ENCODE measurements at regions not wholly inside any gene's neighbourhood (a gene's known extent, or its start where the extent isn't known, plus 50 kb on each side); places are given as distances from the start of the nearest gene placed in this dataset.

GRCh38 chr6:71197267-71197666 lies 91.3 kb upstream of the OGFRL1 start:
- no peak for TF ChIP-seq CTCF (IDR thresholded peaks at IDR 0.05)
- no peak for TF ChIP-seq EP300 (IDR thresholded peaks at IDR 0.05)
- no peak for TF ChIP-seq POLR2A (IDR thresholded peaks at IDR 0.05; ENCODE audit: low read length)
